GM21528 (cell line): ENCODE measurements at regions not wholly inside any gene's neighbourhood (a gene's known extent, or its start where the extent isn't known, plus 50 kb on each side); places are given as distances from the start of the nearest gene placed in this dataset.

Experiments used
- ATAC-seq: cut with Tn5 transposase; IDR thresholded peaks from one replicate; pipeline ENCODE4 v1.9.1; 2021; ENCODE audit warnings: mild to moderate bottlenecking, moderate library complexity; ENCODE audit not compliant: unreplicated experiment, low FRiP score

DNA sequence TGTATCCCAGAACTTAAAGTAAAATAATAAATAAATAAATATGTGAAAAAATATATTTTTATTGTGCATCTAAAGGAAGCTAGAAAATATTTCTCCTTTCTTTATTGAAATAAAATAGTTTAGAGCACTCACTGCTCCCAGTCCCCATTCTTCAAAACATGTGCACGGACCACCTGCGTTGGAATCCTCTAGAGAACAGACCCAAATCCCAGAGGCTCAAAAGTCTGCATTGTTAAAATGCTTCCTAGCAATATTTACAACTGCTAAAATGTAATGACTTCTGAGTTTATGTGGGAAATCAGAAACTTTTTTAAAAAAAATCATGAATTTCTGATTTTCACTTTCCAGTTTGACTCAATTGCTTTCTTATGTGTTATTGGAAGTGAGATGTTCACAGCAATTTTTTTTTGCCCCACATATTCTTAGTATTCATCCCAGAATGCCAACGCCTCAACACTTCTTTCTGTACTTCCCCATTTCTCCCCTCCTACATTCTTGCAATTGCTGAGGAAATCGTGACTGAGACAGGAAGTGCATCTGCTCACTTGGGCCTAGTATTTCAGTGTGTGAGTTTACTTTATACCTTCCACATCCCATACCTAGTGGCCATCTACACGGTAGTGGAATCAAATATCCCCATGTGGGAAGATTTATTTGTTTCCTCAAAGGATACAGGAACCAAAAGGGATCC is 116.0 kb upstream of the FLRT2 start:
- ATAC-seq: no peak

DNA sequence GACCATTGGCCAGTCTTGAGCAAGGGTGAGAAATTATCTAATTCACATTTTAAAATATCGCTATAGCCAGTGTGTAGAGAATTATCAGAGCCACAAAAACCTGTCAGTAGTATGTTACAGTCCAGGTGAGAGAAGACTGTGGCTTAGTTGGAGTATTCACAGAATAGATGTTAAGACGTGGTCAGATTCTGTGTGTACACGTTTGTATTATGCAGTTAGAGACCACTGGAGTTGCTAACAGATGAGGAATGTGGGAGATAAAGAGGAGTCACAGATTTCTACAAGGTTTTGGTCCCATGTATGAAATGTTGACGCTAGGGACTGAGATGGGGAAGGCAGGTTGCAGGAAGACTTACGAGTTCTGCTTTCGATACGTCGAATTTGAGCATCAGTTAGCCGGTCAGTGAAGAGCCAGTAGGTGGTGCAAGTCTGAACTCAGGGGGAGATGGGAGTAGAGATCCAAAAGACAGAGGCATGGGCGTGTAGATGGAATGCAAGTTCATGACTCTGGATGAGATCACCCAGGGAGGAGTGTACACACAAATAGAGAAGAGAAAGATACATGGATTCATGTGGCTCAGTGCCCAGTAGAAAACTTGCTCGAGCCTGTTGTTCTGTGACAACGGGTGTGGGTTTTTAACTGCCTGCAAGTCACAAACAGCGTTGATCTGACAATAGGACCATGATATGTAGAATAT is 114.8 kb upstream of the FLRT2 start:
- no peak for ATAC-seq

GRCh38 chr14:85416771-85417170 is 113.2 kb upstream of the FLRT2 start:
- no peak for ATAC-seq

GRCh38 chr14:85417396-85417795 is 112.5 kb upstream of the FLRT2 start:
- no peak for ATAC-seq

- ATAC-seq: no peak
Observed at GRCh38 chr14:85418721-85419120, 111.2 kb upstream of the FLRT2 start.

GRCh38 chr14:85420278-85420677 is 109.7 kb upstream of the FLRT2 start:
- no peak for ATAC-seq

- ATAC-seq: no peak
Observed at GRCh38 chr14:85420707-85421106, 109.2 kb upstream of the FLRT2 start.

DNA sequence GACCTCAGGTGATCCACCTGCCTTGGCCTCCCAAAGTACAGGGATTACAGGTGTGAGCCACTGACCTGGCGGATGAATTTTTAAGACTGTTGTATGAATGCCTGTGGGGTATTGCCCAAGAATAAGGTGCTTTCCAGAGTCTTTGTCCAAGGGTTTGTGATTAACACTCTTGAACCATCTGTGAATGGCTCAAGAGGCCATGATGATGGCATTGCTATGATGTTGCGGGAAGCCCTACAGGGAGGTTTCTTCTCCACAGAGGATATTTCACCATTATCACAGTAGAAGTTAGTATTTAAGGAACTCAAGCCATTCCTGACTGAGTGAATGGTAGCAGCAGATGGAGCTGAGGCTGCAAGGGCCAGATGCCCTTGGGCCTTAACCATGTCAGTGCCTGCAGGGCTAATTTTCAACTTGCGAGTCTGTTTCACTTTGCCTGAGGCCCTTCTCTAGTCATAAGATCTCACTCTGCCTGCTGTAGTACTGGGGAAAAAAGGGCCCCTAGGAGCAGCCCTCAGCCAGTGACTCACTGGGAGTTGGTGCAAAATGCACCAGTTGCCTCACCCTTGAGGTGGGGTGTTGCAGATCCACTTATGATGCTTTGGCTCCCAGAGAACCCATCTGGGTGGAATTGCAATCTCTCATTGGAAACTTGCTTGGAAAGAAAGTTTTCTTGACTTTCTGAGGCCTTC is 108.6 kb upstream of the FLRT2 start:
- ATAC-seq: no peak

- ATAC-seq: no peak
Observed at GRCh38 chr14:85423889-85424288, 106.1 kb upstream of the FLRT2 start.

DNA sequence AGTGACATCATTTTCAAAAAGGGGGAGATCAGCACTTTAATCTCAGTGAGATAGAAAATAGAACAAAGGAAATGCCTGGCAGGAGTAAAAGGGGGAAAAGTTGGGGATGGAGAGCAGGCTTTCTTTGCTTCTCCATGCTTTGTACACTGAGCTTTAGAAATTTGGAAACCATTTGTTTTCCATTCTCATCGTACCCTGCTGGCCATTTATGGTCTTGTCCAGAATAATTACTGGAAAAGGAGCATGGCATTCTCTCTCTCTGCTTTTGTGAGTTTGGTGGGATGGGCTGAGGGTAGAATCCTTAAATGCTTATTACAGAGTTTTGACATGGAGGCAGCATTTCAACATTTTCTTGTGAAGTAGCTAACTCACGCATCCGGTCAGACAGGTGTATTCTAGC is 104.4 kb upstream of the FLRT2 start:
- no peak for ATAC-seq

- ATAC-seq: no peak
Observed at GRCh38 chr14:85426068-85426935, 103.6 kb upstream of the FLRT2 start.

GRCh38 chr14:85428926-85429325 is 101.0 kb upstream of the FLRT2 start:
- ATAC-seq: no peak

DNA sequence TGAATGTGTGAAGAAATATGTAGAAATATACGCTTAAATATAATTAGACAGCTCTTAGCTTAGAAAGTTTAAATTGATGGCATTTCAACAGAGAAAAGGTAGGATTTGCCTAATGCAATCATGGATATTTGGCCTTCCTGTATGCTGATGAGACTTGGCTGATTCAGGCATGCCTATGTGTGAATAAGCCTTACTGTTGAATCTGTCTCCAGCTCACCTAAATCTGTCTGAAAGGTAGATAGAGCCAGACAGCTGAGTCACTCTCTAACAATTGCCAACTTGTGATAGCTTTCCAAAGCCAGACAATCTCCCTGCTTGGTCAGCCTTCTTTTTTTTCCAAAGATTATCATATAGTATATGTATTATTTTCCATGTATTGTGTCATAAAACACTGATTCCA is 92.8 kb upstream of the FLRT2 start:
- no peak for ATAC-seq

DNA sequence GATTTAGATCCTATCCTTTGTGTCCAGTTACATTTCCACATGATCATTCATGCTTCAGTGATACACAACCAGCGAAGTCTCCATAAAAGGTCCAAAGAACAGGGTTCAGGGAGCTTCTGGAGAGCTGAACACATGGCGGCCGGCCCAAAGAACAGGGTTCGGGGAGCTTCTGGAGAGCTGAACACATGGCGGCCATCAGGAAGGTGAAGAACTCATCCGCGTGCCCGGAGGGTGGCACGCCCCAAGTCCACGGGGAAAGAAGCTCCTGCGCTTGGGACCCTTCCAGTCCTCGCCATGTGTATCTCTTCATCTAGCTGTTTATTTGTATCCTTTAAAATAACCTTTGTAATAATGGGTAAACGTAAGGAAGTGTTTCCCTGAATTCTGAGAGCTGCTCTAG is 91.9 kb upstream of the FLRT2 start:
- no peak for ATAC-seq

DNA sequence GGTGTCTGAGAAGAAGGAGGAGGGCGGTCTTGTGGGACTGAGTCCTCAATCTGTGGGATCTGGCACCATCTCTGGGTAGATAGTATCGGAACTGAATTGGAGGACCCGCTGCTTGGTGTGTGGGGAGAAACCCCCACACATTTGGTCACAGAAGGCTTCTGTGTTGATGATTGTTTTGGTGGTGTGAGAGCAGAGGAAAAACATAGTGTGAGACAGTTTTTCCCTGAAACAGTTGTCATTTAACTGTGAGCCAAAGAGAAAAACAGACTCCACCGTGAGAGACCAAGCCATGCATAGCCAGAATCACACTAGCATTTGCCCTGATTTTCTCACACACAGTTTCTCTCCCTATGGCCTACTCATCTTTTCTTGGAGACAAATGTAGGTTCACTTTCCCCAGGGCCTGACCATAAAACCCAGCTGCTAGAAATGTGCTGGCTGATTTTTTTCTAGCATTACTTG is 91.4 kb upstream of the FLRT2 start:
- no peak for ATAC-seq

GRCh38 chr14:85439696-85440328 is 90.1 kb upstream of the FLRT2 start:
- no peak for ATAC-seq

DNA sequence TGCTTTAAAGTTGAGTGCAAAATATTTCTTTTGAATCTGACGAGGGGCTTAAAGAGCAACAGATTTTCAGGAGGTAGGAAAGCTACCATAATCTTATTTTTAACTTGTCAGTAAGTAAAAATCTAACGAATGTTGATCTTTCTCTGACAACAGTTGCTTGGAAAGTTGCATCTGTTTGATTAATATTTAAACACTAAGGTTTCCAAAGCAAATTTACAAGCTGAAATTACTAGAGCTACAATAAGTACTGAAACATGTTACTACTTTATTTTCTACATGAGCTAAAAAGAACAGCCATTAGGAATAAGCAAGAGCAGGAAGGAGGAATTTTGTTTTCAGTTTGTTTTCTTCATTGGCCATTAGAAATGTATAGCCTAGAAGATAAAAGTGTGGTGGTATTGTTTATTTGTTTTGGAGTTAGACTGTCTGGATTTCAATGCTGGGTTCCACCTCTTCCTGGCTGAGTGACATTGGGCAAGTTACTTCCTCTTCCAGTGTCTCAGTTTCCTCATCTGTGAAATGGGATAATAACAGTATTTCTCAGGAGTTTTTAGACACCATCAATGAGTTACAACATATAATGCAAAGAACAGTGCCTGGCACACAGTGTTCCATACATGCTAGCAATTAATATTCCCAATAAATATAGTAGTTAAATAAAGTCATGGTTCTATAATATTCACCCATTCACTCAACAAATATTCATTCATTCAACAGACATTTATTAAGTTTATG is 87.9 kb upstream of the FLRT2 start:
- no peak for ATAC-seq

DNA sequence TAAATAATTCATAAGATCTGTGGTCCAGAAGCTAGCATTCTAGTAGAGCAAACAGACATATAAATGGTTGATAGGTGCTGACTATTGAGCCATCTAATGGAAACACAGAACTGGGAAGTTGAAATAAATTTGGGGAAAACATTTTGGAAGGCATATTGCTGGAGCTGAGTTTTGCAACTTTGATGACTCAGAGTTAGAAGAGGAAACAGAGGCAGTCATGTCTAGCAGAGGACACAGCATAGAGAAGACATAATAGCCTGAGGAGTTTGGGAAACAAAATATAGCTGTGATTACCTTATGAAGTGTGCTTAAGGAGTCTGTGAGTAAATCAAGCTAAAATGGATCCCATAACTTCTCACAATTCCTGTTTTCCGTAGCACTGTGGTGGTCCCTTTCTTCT is 86.9 kb upstream of the FLRT2 start:
- ATAC-seq: no peak

DNA sequence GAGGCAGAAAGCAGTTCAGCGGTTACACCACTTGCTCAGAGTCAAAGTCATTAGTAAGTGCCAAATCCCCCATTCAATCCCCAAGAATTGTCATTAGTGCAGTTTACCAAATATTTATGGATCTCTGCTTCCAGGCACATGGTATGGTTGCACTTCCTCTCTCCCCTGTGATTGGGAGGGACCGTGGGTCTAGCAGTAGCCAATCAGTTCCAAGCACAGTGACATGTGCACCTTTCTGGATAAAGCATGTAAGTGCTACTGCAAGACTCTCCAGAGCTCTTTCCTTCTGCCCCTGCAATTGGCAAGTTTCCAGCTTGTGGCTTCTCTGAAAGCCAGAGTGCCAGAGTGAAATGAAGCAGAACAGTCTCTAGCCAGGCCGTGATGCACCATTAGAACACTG is 85.3 kb upstream of the FLRT2 start:
- ATAC-seq: no peak
